ENCODE measurements at regions not wholly inside any gene's neighbourhood (a gene's known extent, or its start where the extent isn't known, plus 50 kb on each side); places are given as distances from the start of the nearest gene placed in this dataset.

GRCh38 chr1:30126848-30127247 is 596.5 kb downstream of the MATN1 start:
- DNase-seq, result no peak
- TF ChIP-seq EP300 (IDR thresholded peaks at IDR 0.05) (no peak), POLR2A (IDR thresholded peaks at IDR 0.05) (no peak)
- TF ChIP-seq, protein P1, sequence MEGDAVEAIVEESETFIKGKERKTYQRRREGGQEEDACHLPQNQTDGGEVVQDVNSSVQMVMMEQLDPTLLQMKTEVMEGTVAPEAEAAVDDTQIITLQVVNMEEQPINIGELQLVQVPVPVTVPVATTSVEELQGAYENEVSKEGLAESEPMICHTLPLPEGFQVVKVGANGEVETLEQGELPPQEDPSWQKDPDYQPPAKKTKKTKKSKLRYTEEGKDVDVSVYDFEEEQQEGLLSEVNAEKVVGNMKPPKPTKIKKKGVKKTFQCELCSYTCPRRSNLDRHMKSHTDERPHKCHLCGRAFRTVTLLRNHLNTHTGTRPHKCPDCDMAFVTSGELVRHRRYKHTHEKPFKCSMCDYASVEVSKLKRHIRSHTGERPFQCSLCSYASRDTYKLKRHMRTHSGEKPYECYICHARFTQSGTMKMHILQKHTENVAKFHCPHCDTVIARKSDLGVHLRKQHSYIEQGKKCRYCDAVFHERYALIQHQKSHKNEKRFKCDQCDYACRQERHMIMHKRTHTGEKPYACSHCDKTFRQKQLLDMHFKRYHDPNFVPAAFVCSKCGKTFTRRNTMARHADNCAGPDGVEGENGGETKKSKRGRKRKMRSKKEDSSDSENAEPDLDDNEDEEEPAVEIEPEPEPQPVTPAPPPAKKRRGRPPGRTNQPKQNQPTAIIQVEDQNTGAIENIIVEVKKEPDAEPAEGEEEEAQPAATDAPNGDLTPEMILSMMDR (IDR thresholded peaks at IDR 0.05), result no peak
- H3K27ac ChIP-seq, result no peak overlapping the region
- H3K4me1 ChIP-seq (ENCODE audit: insufficient read depth), result peaks cover 2% of the 10 kb centered on the region
- no peaks in the 10 kb centered on the region for H3K27me3 ChIP-seq
- no peak overlapping the region for H3K4me3 ChIP-seq
- no peaks in the 10 kb centered on the region for H3K36me3 ChIP-seq
- H3K9me3 ChIP-seq, result no peaks in the 10 kb centered on the region
- intact Hi-C loops (cut with DNase I), result no loop called here
- 30 to 33% (median 32%) methylated on average over 2 of the region's 2 CpGs for WGBS, 3 donors

GRCh38 chr1:30125821-30126170 is 597.6 kb downstream of the MATN1 start:
- WGBS, 3 donors, result 72 to 80% (median 79%) methylated on average over 3 of the region's 3 CpGs
- TF ChIP-seq, protein P1 (IDR thresholded peaks at IDR 0.05), result no peak
- TF ChIP-seq EP300 (IDR thresholded peaks at IDR 0.05) (no peak), POLR2A (IDR thresholded peaks at IDR 0.05) (no peak)
- intact Hi-C loops (cut with DNase I), result no loop called here

DNA sequence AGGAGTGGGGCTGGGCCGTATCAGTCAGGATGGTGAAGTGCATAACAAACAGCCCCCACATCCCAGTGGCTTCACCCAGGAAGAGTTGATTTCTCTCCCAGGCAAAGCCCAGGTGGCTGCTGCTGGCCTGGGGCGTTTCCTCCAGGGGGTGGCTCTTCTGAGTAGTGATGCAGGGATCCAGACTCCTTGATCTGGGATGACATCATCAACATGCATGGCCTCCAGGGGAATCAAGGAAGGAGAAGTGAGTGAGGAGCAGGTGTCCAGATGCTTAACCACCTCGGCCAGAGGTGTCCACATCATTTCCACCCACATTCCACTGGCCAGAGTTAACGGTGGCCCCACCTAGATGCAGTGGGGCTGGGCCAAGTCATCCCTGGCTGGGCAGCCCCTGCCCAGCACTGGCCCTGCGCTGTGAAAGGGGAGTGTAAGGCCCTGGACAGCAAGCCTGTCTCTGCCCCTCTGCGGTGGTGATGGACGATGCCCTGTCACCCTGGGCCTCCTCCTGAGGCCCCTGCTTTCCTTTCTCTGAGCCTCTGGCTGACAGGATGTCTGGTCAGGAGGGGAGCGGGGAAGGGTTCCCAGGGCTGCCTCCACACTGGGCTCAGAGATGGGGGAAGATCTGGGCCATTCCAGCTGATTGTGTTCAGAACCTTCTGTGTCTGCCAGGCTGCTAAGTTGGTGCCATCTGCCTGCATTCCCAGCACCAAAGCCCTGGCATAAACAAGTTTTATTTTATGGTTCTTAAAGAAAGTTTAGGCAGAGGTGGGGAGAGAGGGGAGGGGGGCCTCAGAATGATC is 598.2 kb downstream of the MATN1 start:
- Histone ChIP-seq H3K4me1 (ENCODE audit: insufficient read depth) (peaks cover 3% of the 10 kb centered on the region), H3K9me3 (no peaks in the 10 kb centered on the region), H3K4me3 (no peak overlapping the region), H3K36me3 (no peaks in the 10 kb centered on the region), H3K27ac (no peak overlapping the region), H3K27me3 (no peaks in the 10 kb centered on the region)
- WGBS, 3 donors, result 80 to 89% (median 87%) methylated on average over 7 to 8 of the region's 8 CpGs
- TF ChIP-seq, protein P1 (IDR thresholded peaks at IDR 0.05), result no peak
- TF ChIP-seq EP300 (IDR thresholded peaks at IDR 0.05), result no peak
- TF ChIP-seq POLR2A (IDR thresholded peaks at IDR 0.05), result no peak
- no peak for DNase-seq
- intact Hi-C loops (cut with DNase I), result no loop called here

More at GRCh38 chr1:30125821-30126170, 597.6 kb downstream of the MATN1 start:
- no peak for DNase-seq
- Histone ChIP-seq H3K4me1 (ENCODE audit: insufficient read depth) (peaks cover 2% of the 10 kb centered on the region), H3K9me3 (no peaks in the 10 kb centered on the region), H3K27ac (no peak overlapping the region), H3K27me3 (no peaks in the 10 kb centered on the region), H3K36me3 (no peaks in the 10 kb centered on the region), H3K4me3 (no peak overlapping the region)

DNA sequence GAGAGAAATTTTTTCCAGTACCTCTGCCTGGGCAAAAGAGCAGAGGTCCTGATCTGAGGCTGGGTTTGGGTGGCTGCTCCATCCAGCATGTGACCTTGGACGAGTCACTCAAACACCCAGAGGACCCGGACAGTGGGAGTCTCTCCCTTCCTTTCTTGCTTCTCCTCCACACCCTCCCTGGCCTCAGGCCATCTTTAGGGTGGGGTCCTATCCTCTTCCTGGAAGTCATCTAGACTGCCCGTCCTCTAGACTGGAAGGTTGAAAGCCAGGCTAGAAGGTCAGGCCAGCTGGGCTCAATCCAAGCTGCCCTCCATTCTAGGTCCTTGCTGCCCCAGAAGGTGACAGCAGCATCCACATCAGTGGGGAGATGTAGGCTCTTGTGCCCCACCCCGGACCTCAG is 599.5 kb downstream of the MATN1 start:
- TF ChIP-seq EP300 (IDR thresholded peaks at IDR 0.05) (no peak), POLR2A (IDR thresholded peaks at IDR 0.05) (no peak)
- TF ChIP-seq, protein P1 (IDR thresholded peaks at IDR 0.05), result no peak
- DNase-seq, result no peak
- Histone ChIP-seq H3K36me3 (no peaks in the 10 kb centered on the region), H3K4me1 (ENCODE audit: insufficient read depth) (peaks cover 3% of the 10 kb centered on the region), H3K4me3 (no peak overlapping the region), H3K27ac (no peak overlapping the region), H3K27me3 (no peaks in the 10 kb centered on the region), H3K9me3 (no peaks in the 10 kb centered on the region)
- intact Hi-C loops (cut with DNase I), result loop anchor here in 1 of 4 donors (5.0 kb wide), 1 partner anchor 887 kb away; the partner anchor contains the start of gene PTPRU
- 42 to 49% (median 45%) methylated on average over 3 to 4 of the region's 4 CpGs for WGBS, 3 donors

Measured in ovary (tissue), 7 donors.